HG02943 (cell line): ENCODE measurements at regions not wholly inside any gene's neighbourhood (a gene's known extent, or its start where the extent isn't known, plus 50 kb on each side); places are given as distances from the start of the nearest gene placed in this dataset.

ENCODE experiments used
- ATAC-seq: cut with Tn5 transposase; IDR thresholded peaks from one replicate; pipeline ENCODE4 v1.9.1; 2021; ENCODE audit warnings: mild to moderate bottlenecking, low read depth, moderate library complexity; ENCODE audit not compliant: unreplicated experiment

DNA sequence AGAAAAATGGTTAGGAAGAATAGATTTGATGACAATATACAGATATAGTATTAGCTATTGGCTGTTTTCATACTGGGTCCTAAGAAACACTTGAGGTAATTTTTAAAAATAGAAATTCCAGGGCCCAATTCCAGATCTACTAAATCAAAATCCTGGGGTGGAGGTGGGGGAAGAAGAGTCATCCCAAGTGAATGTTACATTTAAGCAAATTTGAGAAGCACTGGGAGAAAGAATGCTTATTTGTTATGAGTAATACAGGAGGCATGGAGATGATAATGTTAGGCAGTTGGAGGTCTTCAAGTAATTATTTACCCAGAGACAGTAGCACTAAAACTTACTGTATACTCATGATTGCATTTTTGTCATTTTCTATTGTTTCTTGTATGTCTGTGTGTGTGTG is 93.0 kb upstream of the DAB2 start:
- ATAC-seq = no peak

DNA sequence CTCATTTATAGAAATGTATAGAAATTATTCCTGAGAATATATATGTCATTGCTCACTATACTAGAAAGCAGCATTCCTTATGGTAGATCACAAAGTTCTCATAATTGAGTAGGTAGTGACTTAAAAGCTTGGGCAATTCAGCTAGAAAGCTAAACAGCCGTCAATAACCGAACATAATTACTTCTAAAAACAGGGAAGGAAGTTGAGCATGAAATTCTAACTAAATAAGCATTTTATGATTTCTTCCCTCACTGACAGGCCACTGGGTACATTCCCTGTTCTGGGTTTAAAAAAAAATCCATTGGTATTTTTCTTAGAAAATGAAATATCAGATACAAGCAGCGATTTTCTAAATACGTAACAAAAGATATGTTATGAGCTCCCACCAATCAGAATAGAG is 91.1 kb upstream of the DAB2 start:
- ATAC-seq = no peak

DNA sequence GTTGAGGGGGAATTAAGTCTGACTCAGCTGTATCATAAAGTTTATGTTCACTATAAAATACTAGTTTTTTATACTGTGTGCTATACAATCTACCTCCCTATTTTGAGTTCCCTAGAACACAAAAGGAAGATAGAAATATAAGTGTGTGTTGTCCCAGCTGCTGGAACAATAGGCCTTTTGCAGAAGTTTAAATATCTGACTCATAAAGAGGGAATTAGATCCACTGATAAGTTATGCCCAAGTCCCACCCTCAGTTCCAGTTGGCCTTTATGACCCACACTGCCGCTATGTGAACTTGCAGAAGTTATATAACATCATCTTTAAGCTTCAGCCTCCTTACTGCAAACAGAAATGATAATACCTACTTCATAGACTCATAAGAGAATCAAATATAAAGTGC is 88.5 kb upstream of the DAB2 start:
- ATAC-seq = no peak

DNA sequence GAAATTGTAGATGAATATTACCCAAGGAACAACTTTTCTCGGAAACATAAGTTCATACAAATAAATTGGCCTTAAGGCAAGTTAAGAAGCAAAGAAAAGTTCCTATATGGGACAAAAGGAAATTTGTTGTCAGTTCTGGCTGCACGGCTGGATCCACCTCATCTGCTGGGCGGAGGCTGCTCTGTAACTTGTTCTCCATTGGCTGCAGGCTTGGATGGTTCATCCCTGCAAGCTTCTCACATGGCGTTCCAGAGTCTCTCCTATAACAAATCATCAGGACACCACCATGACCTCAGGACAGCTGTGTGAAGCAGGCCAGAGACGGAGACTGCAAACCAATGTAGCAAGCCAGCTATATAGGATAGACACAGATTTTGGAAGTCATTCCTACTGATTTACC is 81.4 kb upstream of the DAB2 start:
- ATAC-seq = no peak

DNA sequence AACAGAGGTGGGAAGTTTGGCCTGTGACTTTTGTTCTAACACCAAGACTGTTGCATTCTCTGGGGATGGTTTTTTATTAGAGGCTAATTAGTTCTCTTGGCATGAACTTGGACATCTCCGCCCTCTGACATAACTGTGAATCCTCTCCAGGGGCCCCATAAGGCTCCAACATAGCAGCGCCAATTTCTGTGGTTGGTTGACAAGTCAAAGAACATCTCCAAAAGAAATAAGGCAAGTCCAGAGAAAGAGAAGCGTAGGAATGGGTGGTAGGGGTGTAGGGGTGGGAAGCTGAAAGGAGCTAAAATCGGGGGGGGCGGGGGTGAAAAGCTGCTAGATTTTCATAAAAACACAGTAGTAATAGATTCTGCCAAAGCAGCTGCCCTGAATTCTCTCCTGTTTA is 81.0 kb upstream of the DAB2 start:
- ATAC-seq = no peak

DNA sequence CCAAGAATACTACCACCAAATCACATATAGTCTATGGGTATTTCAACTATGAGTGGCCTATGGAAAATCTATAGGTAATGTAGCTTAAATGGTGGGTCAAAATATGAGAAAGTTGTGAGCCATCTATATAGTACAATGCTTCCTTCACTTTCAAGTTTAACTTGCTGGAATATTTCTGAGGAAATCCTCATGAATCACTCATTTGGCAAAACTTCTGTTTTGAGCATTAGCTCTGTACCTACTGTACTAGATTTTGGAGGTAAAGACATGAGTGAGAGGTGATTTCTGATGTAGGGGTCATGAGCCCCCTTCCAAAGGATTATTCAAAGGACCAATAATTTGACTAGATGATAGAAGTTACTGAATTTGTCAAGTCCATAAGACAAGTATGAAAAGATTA is 80.6 kb upstream of the DAB2 start:
- ATAC-seq = no peak

DNA sequence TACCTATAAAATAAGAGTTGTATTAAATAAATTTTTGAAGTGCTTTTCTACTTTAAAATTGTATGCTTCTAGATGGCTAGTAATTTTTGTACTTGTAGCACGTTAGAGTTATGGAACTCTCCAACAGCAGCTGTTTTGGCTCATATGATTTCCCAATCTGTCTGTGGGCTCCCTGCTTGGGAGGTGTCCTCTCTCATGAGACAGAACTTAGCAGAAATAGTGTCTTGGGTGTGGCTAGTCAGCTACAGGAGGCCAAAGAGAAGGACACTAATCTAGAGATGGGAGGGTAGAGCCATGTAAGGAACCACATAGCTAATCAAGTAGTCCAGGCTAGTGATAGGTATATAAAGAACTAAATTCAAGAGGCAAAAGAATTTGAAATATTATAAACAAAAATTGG is 78.4 kb upstream of the DAB2 start:
- ATAC-seq = no peak

DNA sequence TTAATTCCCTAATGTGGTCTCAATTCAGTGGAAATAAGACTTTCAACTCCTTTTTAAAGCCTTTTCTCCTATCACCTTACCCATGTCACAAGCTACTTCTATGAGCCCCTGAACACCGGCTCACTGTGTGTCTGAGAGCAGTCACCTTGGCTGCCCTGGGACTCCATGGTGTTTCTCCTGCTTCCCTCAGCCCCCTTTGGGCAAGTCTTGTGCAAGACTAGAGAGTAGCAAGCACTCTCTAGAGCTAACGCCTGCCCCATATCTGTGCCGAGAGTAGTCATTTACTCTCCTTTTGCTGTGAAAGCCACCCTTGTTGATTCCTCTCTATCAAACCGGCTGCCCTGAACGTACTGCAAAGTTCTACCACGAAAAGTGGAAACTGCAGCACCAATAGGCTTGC is 77.9 kb upstream of the DAB2 start:
- ATAC-seq = no peak

DNA sequence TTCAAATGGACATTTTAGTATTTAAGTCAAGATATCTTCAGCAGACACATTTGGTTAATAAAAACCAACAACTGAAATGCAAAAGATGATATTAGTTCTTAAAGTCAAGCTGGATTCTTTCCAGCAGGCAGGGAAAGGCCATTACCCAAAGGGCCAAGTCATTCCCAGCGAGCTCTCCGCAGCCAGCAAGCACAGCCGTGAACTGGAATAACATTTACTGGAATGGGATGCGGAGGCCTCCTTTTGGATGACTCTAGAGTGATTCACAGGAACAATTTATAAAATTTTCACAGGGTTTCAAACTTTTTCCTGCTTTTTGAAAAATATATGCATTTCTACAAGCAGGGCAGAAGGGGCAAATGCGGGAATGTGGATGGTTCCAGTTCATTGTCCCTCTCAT is 76.6 kb upstream of the DAB2 start:
- ATAC-seq = no peak

DNA sequence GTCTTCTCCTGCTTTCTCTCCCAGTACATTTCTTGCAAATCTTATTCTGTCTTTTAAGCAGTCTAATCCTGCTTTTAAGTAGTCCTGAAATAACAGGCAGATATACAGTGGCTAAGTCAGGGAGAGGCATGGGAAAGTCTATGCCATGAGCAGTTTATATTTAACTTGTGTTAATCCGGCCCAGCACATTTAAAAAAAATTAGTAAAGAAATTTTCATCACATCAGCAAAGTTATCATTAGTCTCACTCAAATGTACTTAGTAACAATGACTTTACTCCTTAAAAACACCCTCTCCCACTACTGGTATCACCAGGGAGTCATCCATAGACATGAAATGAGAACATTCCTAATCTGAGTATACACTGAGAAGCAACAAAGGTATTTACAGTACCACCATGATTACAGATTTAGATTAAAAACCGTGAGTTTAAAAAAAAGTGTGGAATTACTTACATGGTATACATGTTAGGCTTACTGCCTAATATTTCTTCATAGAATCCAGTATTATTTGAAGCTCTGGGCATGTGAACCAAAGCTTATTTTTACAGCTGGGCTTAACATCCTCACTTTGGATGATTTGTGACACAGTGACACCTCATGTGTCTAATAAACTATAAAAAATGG is 75.9 kb upstream of the DAB2 start:
- no peak for ATAC-seq

DNA sequence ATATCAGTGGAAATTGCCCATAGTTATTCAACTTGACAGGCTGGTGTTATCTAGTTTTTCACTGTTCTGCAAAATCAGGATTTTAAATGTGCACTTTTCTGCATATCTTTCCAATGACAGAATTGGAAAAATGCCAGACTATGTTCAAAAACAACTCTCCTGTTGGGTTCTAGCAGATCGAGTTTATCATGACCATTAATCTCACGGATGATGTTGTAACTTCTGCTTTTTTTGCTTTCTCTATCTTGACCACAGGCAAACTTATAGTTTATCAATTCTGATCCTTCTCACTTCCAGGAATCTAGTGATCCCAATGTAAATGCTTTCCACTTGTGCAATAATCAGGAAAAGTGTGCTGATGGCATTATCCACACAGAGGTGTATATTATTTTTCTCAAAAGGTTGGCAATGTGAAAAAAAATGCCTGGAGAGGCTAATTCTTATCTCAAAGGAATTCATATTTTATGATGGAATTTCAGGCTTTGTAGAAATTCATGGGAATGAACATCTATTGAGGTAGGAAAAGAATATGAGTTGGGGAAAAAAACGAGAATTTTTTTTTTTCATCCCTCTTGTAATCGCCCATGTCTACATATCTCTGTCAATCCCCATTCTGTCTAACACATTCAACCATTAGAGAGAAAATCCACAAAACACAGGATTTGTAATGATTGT is 73.6 kb upstream of the DAB2 start:
- ATAC-seq = no peak

DNA sequence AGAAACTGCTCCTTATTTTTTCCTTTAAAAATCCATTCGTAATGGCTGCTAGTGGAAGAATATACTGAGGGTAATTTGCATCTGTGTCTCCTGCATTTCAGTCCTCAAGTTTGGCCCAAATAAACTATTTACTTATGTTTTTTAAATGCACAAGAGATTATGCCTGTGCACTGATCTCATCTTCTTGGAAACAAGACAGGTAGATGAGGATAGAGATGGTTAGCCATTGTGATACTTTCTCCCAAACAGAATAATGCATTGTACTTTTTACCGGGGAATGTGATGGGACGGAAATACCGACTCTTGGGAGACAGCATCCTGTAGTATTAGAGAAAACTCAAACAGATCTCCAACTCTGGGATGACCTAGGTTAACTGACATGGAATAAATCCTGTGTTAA is 72.5 kb upstream of the DAB2 start:
- no peak for ATAC-seq

DNA sequence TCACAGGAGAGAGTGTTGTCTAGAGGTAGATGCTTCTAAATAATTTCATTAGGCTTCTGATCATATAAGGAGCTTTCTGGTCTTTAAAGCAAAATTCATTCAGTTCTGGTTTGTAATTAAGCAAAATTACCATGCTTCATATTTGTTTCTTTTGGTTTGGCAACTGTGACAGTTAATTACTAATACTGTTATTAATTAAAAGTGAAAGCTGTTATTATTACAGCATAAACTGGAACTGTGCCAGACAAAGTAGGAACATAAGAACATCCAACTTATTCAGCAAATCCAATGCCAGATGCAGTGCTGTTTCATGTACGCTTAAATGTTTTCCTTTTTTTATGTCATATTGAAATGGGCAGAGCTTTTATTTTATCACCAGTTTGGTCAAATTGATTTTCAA is 70.4 kb upstream of the DAB2 start:
- ATAC-seq = no peak

DNA sequence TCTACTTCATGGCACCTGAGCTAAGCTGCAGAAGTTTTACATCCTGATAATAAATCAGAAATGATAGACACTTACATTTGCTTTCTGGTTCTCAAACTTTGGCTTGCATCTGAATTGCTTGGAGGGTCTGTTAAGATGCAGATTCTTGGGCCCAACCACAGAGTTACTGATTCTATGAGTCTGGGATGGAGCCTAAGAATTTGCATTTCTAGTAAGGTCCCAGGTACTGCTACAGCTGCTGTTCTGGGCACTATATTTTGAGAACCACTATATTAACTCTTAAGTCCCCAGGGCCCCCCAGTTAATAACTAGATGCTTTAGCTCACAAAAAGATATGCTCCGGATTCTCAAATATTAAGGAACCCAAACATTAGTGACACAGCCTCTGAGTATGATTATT is 69.8 kb upstream of the DAB2 start:
- peak; percentile 88 for ATAC-seq

DNA sequence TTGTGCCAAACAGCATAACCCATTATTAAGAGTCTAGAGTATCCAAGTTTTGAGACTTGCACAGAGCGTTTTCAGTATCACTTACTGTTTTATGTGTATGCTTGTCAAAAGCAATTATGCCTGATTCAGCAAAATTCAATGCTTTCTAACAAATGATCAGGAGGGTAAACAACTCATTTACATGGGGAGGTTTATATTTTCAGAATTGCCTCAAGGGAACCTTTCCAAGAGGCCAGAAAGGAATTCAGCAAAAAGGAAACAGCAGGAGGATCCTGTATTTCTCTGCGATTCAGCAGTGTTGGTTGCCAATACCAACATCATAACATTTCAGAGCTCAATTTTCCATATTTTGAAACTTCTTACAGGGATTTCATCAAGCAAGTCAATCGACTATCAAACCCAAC is 69.3 kb upstream of the DAB2 start:
- ATAC-seq = no peak

DNA sequence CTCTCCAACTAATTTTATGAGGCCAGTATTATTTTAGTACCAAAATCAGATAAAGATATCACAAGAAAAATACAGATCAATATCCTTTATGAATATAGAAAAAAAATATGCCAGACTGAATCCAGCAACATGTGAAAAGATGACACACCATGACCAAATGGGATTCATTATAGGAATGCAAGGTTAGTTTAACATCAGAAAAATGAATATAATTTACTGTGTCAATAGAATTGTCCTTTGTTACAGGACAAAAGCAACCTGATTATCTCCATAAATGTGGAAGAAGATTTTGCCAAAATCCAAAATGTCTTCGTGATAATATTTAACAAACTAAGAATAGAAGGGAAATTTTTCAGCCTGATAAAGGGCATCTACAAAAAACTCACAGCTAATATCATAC is 66.4 kb upstream of the DAB2 start:
- ATAC-seq = no peak

DNA sequence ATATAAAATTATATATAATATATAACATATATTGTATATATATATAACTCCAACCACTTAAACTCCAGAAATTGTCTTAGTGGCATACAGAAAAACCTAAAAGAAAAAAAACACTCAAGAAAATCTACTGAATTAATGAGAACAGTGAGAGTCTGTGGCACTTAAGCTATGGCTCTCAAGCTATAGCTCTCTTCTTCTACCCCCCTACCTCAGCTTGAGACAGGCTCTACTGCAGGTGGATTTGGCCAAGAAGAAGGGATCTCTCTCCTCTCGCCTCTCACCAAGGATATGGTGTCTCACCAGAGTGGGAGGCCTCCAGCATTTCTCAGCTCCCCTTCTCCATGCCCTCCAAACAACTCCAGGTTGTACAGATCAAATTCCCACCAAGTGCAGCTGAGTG is 64.5 kb upstream of the DAB2 start:
- ATAC-seq = no peak

DNA sequence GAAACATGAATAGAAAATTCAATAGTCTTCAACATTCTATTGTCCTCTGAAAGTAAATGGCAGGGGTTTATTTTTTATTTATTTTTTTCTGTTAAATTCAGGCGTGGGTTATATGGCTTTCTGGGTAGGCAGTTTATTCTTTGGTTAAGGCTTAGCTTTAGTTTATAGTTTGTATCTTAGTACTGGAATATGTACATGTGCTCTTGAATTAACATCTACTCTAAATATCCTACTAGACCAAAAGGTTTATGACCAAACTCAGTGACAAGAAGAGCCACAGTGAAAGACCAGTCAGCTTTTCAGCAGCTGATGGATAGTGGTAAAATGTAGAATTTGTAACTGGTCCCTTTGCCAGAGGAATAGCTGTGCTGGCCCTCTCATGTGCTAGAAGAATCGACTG is 62.0 kb upstream of the DAB2 start:
- ATAC-seq = no peak

DNA sequence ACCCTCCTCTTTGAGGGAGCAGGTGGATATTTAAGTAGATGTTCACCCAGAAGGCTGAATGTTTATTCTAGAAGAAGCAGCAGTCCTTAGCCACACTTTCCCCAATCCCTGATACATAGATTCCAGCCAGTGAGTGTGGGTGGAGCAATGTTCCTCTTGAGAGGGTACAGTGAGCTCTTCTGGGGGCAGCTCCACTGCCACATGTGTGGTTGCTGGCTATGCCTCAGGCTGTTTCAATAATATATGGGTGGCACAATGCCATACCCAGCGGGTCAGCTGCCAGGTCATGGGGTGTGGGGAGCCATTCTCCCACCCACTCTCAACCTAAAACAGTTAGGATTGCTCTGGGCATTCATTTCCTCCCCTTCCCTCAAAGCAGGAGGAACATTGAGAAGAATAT is 61.6 kb upstream of the DAB2 start:
- no peak for ATAC-seq

DNA sequence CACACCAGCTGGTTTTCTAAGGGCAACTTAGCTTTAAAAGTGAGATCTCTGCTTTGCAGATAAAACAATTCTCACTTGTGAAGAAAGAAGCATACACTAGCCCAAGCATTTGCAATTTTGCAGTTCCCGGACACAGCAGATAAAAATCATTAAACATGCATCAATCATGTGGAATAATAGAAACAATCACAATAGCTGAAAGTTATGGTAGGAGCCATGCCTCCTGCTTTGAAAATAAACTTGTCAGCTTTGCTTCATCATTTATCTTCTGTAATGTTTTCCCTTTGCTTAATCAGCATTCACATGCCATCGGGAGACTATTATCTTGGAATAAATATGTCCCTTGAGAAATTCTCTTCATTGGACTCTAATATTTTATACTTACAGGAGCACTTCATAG is 60.3 kb upstream of the DAB2 start:
- ATAC-seq = no peak

DNA sequence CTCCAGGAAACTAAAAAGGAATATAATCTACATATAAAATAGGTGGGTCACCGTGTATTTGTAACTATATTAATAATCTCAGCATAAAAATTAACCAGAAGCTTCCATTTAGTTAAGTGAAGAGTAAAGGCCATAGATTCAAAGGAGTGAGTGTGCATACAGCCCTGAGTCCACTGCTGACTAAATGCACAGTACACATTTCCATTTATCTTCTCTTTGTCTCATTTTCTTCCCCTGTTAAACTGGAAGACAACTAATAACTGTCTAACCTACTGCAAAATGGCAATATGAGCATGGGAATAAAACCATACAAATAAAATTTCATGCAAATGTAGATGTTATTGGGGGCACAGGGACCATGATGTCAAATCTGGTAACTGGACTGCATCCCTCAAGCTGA is 59.9 kb upstream of the DAB2 start:
- no peak for ATAC-seq

DNA sequence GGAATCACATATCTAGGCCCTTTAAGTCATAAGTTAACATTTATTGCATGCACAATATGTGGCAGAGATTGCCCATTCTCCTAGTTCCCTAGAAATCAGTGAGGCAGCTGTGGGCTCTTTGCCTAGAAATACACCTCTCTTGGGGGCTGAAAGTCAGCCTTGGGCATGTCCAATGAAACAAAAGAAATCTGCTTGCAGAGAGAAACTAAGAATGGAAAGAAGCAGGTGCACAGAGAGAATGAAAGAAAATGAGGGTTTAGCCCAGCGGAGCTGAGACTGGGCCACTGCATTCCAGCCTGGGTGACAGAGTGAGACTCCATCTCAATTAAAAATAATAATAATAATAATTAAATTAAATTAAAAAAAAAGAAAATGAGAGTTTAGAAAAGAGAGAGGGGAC is 57.3 kb upstream of the DAB2 start:
- ATAC-seq = no peak

DNA sequence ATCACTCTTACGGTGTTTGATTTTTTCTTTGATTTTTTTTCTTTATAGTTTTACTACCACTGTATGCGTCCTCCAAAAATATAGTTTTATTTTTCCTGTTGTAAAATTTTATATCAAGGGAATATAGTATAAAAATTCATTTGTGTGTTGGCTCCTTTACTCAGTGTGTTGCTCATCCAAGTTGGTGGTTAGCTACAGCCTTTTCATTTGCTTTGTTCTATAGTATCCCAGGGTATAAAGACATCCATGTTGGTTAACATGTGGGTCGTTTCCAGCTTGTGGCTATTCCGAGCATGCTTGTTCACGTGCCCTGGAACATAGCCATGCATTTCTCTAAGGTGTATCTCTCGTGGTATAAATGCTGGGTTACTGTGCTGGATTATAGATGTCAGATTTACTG is 54.8 kb upstream of the DAB2 start:
- no peak for ATAC-seq
